ENCODE measurements at regions not wholly inside any gene's neighbourhood (a gene's known extent, or its start where the extent isn't known, plus 50 kb on each side); places are given as distances from the start of the nearest gene placed in this dataset.

DNA sequence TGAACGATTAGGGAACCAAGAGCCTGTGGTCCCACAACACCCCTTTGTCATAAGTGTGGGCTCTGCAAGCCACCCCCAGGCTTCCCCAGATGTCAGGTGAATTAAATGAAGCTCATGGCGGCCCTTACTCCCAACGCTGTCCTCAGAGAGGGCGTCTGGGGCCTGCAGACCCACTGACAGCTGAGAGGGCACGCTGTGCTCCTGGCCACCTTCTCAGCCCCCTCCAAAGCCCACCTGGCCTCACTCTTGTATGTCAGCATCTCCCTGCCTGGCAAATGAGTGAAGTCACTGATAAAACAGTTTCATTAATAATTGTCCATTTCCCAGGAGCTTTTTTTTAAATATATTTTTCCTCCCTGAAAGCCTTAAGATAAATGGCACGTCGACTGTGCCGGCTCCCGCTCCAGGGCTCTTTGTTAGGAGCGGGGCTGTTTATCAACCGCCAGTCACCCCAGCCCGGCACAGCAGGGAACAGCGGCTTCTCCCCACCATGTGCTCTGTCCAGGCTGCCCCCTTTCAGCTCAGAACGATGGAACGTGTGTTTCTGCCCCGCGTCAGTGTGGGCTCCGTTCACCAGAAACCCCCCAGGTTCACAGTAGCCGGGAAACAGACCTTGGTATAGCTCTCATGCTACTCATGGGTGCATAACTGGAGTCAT is 94.7 kb upstream of the SFSWAP start:
- intact Hi-C loops (cut with micrococcal nuclease) (no loop called here), dilution Hi-C loops (cut with HindIII; ENCODE audit: low sequenced_read_pairs, unreplicated experiment) (no loop called here), in situ Hi-C loops (cut with MboI; ENCODE audit: low sequenced_read_pairs) (no loop called here)
- Histone ChIP-seq H2BK15ac (ENCODE audit: low read depth, low read length) (no peak overlapping the region), H4K5ac (ENCODE audit: low read depth, low read length) (no peak overlapping the region), H3K4me1 (ENCODE audit: control insufficient read depth, insufficient read depth, low read length) (no peaks in the 10 kb centered on the region), H3K18ac (ENCODE audit: low read depth, low read length) (no peak overlapping the region), H3K36me3 (ENCODE audit: control insufficient read depth, insufficient read depth, low read length) (no peaks in the 10 kb centered on the region), H3K27me3 (ENCODE audit: control insufficient read depth, insufficient read depth, low read length) (no peaks in the 10 kb centered on the region), H4K20me1 (ENCODE audit: insufficient read depth, low read length) (no peaks in the 10 kb centered on the region), H4K8ac (ENCODE audit: low read depth in 2 of 2, low read length in 2 of 2) (no peak overlapping the region), H3K4me3 (ENCODE audit: insufficient read depth, low read depth, low read length) (no peak overlapping the region), H3K9ac (ENCODE audit: low read depth, low read length) (no peak overlapping the region), H2BK5ac (ENCODE audit: low read depth, low read length, poor library complexity, severe bottlenecking) (no peak overlapping the region), H2BK120ac (ENCODE audit: low read depth, low read length) (no peak overlapping the region), H3K27ac (ENCODE audit: insufficient read depth, low read length) (no peak overlapping the region), H3K23ac (ENCODE audit: low read depth, low read length) (no peak overlapping the region), H2BK20ac (ENCODE audit: low read depth, low read length) (no peak overlapping the region), H2AFZ (replicated peaks; ENCODE audit: low read length, poor library complexity) (no peak overlapping the region), H3K56ac (ENCODE audit: extremely low read depth, insufficient read depth, low read length) (no peak overlapping the region), H3K79me1 (ENCODE audit: low read depth in 1 of 2, low read length in 2 of 2) (no peaks in the 10 kb centered on the region), H3K14ac (replicated peaks; ENCODE audit: low read depth, low read length) (no peak overlapping the region), H2AK9ac (replicated peaks; ENCODE audit: low read depth, low read length, poor library complexity) (no peak overlapping the region), H2AK5ac (ENCODE audit: low read depth, low read length) (no peak overlapping the region), H3K4ac (ENCODE audit: low read depth, low read length) (no peak overlapping the region), H3K4me2 (ENCODE audit: low read depth, low read length) (no peak overlapping the region), H3K9me1 (ENCODE audit: insufficient read depth, low read length) (no peaks in the 10 kb centered on the region), H4K91ac (ENCODE audit: insufficient read depth, low read depth, low read length) (no peak overlapping the region), H3K9me3 (ENCODE audit: control insufficient read depth, insufficient read depth, low read length) (no peaks in the 10 kb centered on the region; the same call in 1 of the 2 replicates)
- POLR2A ChIA-PET (ENCODE audit: unreplicated experiment), result no interaction called here
- TF ChIP-seq POLR2A (IDR thresholded peaks at IDR 0.05; ENCODE audit: low read depth, low read length) (no peak), SMC3 (IDR thresholded peaks at IDR 0.05; ENCODE audit: low read depth, low read length) (no peak), NFE2L2 (IDR thresholded peaks at IDR 0.05; ENCODE audit: low read depth, low read length) (no peak), RFX5 (IDR thresholded peaks at IDR 0.05; ENCODE audit: low read depth, low read length) (no peak), CHD1 (IDR thresholded peaks at IDR 0.05; ENCODE audit: low read depth, low read length) (no peak), CEBPB (IDR thresholded peaks at IDR 0.05; ENCODE audit: low read depth, low read length) (no peak), MXI1 (IDR thresholded peaks at IDR 0.05; ENCODE audit: borderline replicate concordance, low read depth, low read length) (no peak), FOS (IDR thresholded peaks at IDR 0.05; ENCODE audit: low read depth, low read length) (no peak), MAZ (IDR thresholded peaks at IDR 0.05; ENCODE audit: borderline replicate concordance, low read depth, low read length) (no peak), MAFK (IDR thresholded peaks at IDR 0.05; ENCODE audit: low read depth, low read length) (no peak), BHLHE40 (IDR thresholded peaks at IDR 0.05; ENCODE audit: low read depth, low read length) (no peak), RCOR1 (IDR thresholded peaks at IDR 0.05; ENCODE audit: insufficient replicate concordance, low read length) (no peak), RAD21 (IDR thresholded peaks at IDR 0.05; ENCODE audit: low read length) (no peak)
- TF ChIP-seq, protein P1, sequence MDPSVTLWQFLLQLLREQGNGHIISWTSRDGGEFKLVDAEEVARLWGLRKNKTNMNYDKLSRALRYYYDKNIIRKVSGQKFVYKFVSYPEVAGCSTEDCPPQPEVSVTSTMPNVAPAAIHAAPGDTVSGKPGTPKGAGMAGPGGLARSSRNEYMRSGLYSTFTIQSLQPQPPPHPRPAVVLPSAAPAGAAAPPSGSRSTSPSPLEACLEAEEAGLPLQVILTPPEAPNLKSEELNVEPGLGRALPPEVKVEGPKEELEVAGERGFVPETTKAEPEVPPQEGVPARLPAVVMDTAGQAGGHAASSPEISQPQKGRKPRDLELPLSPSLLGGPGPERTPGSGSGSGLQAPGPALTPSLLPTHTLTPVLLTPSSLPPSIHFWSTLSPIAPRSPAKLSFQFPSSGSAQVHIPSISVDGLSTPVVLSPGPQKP (IDR thresholded peaks at IDR 0.05; ENCODE audit: borderline replicate concordance, low read depth, low read length), result no peak
- TF ChIP-seq, protein P2, sequence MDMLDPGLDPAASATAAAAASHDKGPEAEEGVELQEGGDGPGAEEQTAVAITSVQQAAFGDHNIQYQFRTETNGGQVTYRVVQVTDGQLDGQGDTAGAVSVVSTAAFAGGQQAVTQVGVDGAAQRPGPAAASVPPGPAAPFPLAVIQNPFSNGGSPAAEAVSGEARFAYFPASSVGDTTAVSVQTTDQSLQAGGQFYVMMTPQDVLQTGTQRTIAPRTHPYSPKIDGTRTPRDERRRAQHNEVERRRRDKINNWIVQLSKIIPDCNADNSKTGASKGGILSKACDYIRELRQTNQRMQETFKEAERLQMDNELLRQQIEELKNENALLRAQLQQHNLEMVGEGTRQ (IDR thresholded peaks at IDR 0.05; ENCODE audit: low read depth, low read length), result no peak
- TF ChIP-seq, protein P3, sequence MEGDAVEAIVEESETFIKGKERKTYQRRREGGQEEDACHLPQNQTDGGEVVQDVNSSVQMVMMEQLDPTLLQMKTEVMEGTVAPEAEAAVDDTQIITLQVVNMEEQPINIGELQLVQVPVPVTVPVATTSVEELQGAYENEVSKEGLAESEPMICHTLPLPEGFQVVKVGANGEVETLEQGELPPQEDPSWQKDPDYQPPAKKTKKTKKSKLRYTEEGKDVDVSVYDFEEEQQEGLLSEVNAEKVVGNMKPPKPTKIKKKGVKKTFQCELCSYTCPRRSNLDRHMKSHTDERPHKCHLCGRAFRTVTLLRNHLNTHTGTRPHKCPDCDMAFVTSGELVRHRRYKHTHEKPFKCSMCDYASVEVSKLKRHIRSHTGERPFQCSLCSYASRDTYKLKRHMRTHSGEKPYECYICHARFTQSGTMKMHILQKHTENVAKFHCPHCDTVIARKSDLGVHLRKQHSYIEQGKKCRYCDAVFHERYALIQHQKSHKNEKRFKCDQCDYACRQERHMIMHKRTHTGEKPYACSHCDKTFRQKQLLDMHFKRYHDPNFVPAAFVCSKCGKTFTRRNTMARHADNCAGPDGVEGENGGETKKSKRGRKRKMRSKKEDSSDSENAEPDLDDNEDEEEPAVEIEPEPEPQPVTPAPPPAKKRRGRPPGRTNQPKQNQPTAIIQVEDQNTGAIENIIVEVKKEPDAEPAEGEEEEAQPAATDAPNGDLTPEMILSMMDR (conservative IDR thresholded peaks at IDR 0.05; ENCODE audit: low read depth, low read length), result no peak
- WGBS, 2 experiments (ENCODE audit: extremely low coverage in 2 of 2, insufficient read length in 1 of 2), result 28% methylated on average over 9 of the region's 19 CpGs; no CpG with 5 or more reads in 1 of the 2 experiments
- no peak for DNase-seq
- CTCF ChIA-PET, result no interaction called here
- no peak for ATAC-seq (ENCODE audit: low read depth)
- no TSS peak for BruUV-seq (replicated peaks)

All from IMR-90 (cell line).